Suppressor macrophage treated with lipopolysaccharide for 1 hour (primary cell): ENCODE measurements at regions not wholly inside any gene's neighbourhood (a gene's known extent, or its start where the extent isn't known, plus 50 kb on each side); places are given as distances from the start of the nearest gene placed in this dataset.

Experiments
- DNase-seq, 3 donors: peaks; one replicate each; pipeline ENCODE4 v3.0.0-alpha.2; 2020 to 2022

DNA sequence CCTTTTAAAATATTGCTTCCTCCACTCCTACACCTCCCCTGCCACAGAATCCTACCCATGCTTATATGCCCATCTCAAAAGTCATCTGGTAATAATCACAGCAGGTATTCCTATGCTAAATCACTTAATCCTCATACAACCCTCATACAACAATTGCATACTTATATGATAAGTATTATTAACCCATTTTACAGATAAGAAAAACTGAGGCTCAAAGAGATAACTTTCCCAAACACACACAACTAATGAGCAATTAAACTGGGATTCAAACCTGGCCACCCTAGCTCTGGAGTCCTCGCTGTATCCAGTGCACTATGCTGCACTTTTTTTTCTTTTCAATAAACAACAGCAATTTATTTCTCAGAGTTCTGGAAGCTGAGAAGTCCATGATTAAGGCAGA lies 99.8 kb upstream of the TSPAN5 start:
- no peak for DNase-seq

DNA sequence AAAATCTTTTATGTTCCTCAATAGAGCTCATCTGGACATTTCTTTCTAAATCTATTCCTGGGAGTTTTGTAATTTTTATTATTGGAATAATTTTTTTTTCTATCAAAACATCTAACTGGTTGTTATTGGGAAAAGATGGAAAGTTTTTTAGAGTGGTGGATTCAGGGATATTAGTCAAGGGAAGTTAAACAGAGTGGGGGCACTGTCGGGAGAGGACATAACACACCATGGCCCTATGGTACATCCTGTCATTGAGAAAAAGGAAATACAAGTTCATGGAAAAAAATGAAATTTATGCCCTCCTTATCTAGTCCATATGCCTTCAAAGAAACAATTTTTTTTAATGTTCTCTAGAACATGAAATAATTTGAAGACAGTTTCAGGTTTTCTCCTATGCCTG lies 96.3 kb upstream of the TSPAN5 start:
- DNase-seq = no peak

DNA sequence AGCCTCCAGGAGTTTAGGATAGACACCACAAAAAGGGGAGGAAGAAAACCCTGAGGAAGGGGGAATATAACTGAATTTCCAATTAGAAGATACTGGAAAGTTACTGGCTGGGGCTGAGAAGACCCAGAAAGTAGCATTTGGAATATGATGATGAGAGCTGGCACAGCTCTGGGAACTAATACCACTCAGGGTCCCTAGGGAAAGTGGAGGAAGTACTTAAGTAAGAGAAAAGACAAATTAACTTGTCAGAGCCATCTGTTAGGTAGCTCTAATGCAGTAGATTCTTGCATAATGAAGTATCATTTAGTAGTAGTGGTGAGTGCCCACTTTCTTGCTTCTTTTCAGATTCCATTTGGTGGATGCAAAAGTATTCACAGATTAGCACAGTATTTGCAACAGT lies 90.8 kb upstream of the TSPAN5 start:
- DNase-seq = no peak

DNA sequence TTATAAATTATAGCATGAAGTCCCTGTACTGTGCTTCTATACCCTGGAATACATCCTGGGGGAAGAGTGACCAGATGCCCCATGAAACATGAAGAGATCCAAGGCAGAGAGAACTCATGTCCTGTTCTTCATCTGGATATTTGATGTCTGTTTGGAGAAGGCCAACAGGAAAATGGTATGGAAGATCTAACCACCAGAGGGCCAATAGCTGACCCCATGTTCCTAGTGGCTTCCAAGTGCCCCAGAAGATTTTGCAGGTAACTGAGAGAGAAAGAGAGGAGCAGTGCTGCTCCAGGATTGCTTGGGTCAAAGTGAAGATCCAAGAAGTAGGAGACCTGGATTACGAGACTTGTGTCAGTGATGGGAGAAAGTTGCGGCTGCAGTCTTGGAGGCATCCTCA lies 90.2 kb upstream of the TSPAN5 start:
- no peak for DNase-seq

DNA sequence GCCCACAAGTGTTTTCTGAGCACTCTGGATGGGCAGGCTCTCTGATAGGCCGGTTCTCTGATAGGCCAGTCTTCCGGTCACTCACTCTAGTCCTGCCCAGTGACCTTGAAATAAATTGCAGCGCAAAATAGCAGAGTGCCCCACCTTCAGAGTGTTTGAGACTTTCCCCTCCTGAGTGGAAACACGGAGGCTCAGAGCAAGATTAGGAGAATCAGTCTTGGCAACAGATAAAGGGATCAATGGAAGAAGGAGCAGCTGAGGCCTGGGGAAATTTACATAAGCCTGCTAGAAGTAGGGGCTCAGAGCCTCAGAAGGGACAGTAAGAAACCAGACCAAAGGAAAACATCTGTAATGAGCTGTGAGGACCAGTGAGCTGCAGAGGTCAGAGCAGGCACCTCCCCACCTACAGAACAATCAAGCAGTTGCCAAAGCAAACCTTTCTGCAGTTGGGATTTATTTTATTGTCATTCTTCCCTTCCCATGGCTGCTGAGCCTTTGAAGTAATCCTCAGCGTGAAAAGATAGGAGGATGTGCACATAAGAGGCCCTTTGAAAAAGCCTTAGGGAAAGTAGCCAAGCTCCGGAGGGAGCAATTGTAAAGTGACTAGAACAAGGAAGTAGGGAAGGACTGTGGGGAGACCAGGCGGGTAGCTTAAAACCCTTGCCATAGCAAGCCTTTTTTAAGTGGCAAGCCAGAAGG lies 89.1 kb upstream of the TSPAN5 start:
- no peak for DNase-seq

DNA sequence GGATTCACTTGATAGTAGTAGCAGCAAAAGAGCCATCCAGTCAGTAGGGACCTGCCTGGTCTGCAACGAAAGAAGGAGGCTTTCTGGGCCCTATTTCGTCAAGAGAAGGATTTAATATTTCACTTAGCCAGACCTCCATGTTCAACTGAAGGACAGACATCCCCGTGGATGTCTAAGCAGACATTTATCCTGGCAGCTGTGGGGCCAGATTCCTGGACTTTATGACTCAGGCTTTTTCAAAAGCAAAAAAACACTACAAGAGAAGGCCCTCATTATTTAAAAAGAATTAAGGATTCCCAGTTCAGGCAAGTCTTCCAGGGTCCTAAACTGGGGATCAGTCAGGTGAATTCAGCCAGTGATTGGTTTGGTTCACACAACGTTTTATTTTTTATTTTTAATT lies 88.5 kb upstream of the TSPAN5 start:
- no peak for DNase-seq

DNA sequence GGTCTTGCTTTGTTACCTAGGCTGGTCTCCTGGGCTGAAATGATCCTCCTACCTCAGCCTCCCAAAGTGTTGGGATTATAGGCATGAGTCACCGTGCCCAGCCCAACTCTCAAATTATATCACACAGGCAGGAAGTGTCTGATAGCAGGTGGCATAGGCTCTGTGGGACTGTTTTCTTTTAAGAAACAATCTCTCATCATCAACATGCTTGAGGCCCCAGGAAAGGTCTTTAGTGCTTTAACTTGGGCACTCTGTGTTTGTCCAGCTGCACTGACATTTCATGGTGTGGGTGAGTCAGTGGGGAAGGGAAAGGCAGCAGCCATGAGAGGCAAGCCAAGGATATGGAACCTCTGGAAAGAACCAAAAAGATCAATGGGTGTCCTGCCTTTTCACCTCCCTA lies 88.1 kb upstream of the TSPAN5 start:
- DNase-seq = no peak

DNA sequence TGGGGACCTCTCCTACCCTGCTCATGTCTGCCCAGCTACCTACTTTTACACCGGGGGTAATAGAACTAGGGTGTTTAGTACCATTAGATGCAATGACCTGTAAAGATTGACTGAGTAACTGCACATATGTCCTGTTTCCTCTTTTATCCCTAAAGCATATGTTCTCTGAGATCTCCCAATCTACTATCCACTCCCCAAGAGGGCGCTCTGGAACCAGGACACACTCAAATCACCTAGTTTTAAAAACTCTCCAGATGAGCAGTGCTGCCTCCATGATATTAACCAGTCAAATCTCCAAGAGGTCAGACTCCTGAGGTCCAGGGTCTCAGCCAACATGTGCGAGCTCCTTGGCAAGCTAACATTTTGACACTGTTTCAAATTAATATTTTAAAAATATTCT lies 87.0 kb upstream of the TSPAN5 start:
- peak in 2 of 3 donors; percentile 13 to 18 for DNase-seq

DNA sequence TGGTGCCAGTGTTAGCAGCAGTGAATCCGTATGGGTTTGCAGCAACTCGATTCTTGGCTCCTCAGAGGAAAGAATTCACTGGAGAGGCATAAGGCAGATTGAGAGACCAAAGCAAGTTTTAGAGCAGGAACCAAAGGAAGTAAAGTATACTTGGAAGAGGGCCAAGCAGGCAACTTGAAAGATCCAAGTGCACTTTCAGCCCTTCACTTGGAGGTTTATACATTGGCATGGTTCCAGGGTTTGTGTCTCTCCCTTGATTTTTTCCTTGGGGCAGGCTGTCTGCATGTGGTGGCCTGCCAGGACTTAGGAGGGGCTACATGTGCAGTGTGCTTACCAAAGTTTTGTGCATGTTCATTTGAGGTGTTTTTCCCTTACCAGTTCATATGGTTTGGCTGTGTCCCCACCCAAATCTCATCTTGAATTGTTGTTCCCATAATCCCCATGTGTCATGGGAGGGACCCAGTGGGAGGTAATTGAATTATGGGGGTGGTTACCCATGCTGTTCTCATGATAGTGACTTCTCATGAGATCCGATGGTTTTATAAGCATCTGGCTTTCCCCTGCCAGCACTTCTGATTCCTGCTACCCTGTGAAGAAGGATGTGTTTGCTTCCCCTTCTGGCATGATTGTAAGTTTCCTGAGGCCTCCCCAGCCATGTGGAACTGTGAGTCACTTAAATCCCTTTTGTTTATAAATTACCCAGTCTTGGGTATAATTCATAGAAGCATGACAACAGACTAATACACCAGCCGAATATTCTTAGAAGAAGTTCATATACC lies 86.2 kb upstream of the TSPAN5 start:
- no peak for DNase-seq

DNA sequence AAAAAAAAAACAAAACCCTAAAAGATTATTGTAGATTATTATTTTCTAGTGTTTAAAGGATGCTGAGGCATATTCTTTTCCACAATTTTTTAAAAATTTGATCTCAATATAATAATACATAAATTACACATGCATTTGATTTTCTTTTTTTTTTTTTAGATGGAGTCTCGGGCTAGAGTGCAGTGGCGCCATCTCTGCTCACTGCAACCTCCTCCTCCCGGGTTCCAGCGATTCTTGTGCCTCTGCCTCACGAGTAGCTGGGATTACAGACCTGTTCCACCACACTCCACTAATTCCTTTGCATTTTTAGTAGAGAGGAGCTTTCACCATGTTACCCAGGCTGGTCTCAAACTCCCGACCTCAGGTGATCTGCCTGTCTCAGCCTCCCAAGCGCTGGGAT lies 83.5 kb upstream of the TSPAN5 start:
- no peak for DNase-seq

DNA sequence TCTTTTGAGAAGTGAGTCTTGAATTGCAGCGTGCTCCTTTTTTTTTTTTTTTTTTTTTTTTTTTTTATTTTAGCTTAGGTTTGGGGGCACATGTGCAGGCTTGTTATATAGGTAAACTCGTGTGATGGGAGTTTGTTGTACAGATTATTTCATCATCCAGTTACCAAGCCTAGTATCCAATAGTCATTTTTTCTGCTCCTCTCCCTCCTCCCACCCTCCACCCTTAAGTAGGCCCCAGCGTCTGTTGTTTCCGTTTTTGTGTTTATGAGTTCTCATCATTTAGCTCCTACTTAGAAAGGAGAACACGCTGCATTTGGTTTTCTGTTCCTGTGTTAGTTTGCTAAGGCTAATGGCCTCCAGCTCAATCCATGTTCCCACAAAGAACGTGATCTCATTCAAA lies 81.3 kb upstream of the TSPAN5 start:
- DNase-seq = no peak

DNA sequence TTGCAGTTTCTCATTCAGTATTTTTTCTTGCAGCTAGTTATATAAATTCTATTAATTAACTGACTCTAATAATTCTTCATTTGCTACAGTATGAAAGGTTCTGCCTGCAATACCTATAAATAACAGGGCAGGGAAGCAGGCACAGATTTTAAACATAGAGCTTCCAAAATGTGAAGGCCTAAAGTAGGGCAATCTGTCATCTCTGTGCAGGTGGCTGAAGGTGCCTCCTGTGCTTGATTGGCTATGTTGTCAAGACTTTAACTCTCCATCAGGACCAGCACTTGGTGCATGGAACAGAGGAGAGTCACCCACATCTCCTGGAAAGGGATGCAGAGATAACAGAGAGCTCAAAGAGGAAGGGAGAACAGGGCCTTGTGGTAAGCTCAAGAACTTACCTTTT lies 75.2 kb upstream of the TSPAN5 start:
- no peak for DNase-seq

DNA sequence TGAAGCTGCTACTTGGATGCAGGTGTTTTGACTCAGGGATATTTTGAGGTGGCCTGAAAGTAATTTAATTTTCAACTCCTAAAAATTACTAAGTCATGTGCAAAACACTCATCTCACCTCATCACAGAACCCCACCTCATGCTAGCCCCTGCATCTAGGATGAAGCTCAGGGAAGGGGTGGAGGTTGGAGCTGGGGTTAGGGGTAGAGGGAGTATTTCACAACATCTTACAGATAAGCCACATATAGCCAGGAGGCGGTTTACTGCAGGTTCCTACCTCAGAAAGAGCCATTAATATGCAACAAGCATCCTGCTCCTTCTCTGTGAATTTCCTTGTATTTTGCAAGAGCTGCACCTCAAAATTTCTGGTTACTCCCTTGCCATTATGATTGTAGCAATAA lies 70.5 kb upstream of the TSPAN5 start:
- DNase-seq = no peak

DNA sequence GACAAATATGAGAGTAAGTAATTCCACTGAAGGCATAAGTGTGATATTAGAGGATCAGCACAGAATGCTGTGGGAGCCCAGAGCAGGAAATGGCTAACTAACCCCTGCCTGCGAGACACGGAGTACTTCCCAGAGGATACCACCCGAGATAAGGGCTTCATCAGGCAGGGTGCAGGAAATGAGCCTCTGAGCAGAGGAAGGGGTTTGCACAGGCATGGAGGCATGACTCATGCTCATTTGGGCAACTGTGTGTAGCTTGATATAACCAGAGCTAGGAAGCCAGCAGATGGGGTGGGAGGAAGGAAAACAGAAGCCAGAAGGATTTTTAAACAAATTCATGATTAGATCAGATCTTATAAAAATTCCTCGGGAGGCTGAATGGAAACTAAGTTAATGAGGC lies 70.0 kb upstream of the TSPAN5 start:
- peak; percentile 11 to 38 (median 36) for DNase-seq

DNA sequence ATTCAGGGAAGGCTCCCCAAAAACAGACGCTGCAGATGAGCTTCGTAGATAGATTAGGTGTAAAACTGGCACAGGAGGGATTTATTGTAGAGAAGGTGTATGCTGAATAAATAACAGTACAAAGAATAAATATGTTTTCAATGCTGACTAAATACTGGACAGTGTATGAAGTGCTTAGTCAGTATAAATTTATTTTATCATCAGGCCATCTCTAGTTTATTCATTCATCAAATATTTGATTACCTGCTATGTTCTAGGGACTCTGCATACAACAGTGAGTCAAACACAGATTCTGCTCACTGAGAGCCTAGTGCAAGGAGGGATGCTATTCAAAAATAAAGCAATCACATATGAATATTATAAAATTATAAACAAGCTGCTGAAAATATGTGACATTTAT lies 63.6 kb upstream of the TSPAN5 start:
- DNase-seq = no peak

DNA sequence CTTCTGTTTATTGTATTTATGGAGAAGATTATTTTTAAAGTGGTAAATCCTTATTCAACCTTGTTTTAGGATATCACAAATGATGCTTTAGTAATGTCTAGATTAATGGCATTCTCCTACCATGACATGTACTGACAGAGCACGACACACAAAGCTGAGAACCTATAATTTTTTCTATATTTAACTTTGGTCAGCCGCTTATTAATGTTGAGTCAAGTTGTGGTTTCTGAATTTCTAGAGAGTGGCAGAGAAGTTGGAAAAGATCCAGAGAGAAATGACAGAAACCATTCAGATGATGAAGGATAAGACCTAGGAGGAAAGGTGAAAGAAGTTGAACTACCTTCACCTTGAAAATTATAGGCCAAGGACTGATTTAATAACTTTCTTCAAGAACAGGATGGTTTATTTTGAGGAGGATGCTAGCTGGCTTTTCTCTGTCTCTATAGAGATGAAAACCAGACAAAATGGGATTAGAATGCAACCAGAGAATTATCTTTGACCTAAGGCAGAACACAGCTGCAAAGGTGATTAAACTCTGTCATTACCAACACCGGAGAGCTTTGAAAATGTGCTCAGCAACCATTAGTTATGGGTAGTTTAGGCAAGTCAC lies 62.6 kb upstream of the TSPAN5 start:
- no peak for DNase-seq

DNA sequence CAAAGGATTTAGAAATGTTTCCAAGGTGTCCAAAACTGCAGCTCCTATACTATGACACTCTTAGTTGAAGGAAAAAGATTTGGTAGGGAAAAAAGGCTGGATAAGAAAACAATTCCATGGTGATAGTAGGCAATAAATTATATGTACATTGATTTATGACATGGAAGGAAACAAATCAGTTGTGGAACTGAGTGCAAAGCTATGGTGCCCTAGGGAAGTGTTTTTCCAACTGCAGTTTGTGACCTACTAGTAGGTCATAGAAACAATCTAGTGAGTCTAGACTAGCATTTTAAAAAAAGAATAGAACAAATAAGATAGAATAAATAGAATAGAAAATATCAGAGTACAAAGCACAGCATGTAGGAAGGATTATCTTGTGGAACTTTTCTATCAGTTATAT lies 58.4 kb upstream of the TSPAN5 start:
- DNase-seq = no peak

DNA sequence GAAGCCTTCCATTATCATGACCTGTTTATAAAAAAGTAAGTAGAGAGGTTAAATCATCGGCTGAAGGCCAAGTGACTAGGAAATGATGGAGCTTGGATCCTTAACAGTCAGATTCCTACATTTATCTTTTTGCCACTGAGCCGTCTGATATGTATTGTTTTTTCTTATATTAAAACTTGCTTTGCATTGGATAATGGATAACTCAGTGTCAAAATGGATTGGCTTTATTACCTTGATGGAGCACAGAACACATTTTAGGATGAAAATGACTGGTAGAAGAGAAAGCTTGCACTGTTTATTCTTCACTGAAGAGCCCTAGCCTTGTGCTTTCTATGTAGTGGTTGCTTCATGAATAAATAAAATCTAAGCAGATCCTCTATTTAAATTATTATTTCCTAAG lies 54.2 kb upstream of the TSPAN5 start:
- no peak for DNase-seq

DNA sequence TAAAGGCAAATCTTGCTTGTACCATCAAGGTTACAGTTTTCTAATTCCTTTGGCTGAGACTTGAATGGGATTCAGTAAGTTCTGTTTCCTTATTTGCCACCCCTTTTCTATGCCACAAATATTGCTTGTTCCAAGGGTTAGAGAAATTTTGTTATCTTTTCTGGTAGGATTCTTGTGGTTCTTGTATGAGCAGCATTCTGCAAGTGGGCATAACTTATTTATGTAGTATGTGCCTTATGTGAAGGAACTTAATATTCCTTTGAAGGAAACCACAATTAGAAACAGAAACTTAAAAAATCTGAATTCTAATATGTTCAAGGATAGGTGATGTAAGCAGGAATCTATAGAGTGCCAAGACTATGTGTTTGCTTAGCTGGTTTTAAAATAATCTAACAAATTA lies 53.1 kb upstream of the TSPAN5 start:
- DNase-seq = no peak

DNA sequence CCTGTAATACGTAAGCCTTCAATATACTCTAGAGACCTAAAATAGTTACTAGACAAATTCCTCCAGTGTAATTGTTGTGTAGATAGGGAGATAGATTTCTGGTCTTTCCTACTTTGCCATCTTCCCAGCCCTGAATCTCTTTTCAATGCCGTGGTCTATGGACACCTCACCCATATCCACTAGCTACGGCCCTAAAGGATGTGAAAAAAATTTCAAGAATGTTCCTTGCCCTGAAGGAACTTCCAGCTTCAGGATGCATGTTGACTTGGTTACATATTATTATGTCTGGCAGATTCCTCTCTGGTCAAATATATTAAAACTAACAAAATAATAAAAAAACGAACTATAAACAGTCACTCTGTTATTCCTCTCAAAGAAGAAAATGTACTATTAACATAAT lies 52.4 kb upstream of the TSPAN5 start:
- no peak for DNase-seq
